Nephron (organoid): ENCODE measurements at regions not wholly inside any gene's neighbourhood (a gene's known extent, or its start where the extent isn't known, plus 50 kb on each side); places are given as distances from the start of the nearest gene placed in this dataset.
"Not testable (repeated sequence)": the region's sequence is repeated elsewhere in the genome, so short reads cannot be mapped to it uniquely, and the experiment has no call there.

ENCODE experiments used
- H3K27ac Mint-ChIP-seq, 3 experiments: 2 replicates each; pipeline ENCODE4 v1.8.0; 2020; ENCODE audit warnings: mixed read lengths in 3 of 3, mild to moderate bottlenecking in 2 of 3, moderate library complexity in 1 of 3
- H3K27me3 Mint-ChIP-seq: 2 replicates; pipeline ENCODE4 v1.8.0; 2021; ENCODE audit warnings: low read depth, mild to moderate bottlenecking, moderate library complexity, mixed read lengths
- H3K36me3 Mint-ChIP-seq: 2 replicates; pipeline ENCODE4 v1.8.0; 2020; ENCODE audit warnings: low read depth, mixed read lengths
- H3K4me1 Mint-ChIP-seq: 2 replicates; pipeline ENCODE4 v1.8.0; 2020; ENCODE audit warnings: mixed read lengths
- H3K4me3 Mint-ChIP-seq, 3 experiments: 2 replicates each; pipeline ENCODE4 v1.8.0; 2020; ENCODE audit warnings: mild to moderate bottlenecking in 3 of 3, mixed read lengths in 3 of 3, moderate library complexity in 2 of 3
- H3K9me3 Mint-ChIP-seq: 2 replicates; pipeline ENCODE4 v1.8.0; 2020; ENCODE audit warnings: mixed read lengths
- CTCF ChIP-seq, 3 experiments: fragments of 200-600 bp; sonication (generic); IDR thresholded peaks; one replicate each; pipeline ENCODE4 v1.5.0; 2021; ENCODE audit warnings: antibody characterized with exemption in 3 of 3; ENCODE audit not compliant: unreplicated experiment in 3 of 3

GRCh38 chr17:70521821-70522256 is 352.5 kb downstream of the KCNJ2 start:
- H3K4me1 Mint-ChIP-seq: peaks cover 9% of the 10 kb centered on the region
- H3K9me3 Mint-ChIP-seq: no peaks in the 10 kb centered on the region
- H3K36me3 Mint-ChIP-seq: no peaks in the 10 kb centered on the region
- TF ChIP-seq CTCF (IDR thresholded peaks at IDR 0.05; ENCODE audit: unreplicated experiment in 3 of 3): no peak
- H3K4me3 Mint-ChIP-seq: peak overlapping the region in 1 of 3 experiments; percentile 23
- no peaks in the 10 kb centered on the region for H3K27me3 Mint-ChIP-seq
- H3K27ac Mint-ChIP-seq: peak overlapping the region in 2 of 3 experiments; percentile 31 to 37

- Mint-ChIP-seq H3K9me3 (no peaks in the 10 kb centered on the region), H3K27me3 (no peaks in the 10 kb centered on the region), H3K36me3 (no peaks in the 10 kb centered on the region), H3K4me1 (peaks cover 9% of the 10 kb centered on the region), H3K27ac (no peak overlapping the region), H3K4me3 (no peak overlapping the region)
- no peak for TF ChIP-seq CTCF (IDR thresholded peaks at IDR 0.05; ENCODE audit: unreplicated experiment in 3 of 3)
Measured at GRCh38 chr17:70523426-70523825, 354.1 kb downstream of the KCNJ2 start.

- not testable (repeated sequence) for H3K9me3 Mint-ChIP-seq, H3K4me1 Mint-ChIP-seq, H3K36me3 Mint-ChIP-seq, H3K4me3 Mint-ChIP-seq, H3K27ac Mint-ChIP-seq, H3K27me3 Mint-ChIP-seq
Measured at GRCh38 chr17:70525035-70525434, 355.7 kb downstream of the KCNJ2 start.

GRCh38 chr17:70525961-70526360 is 356.6 kb downstream of the KCNJ2 start:
- H3K9me3 Mint-ChIP-seq: no peaks in the 10 kb centered on the region
- H3K4me3 Mint-ChIP-seq: no peak overlapping the region
- peaks cover 9% of the 10 kb centered on the region for H3K4me1 Mint-ChIP-seq
- no peaks in the 10 kb centered on the region for H3K27me3 Mint-ChIP-seq
- H3K36me3 Mint-ChIP-seq: no peaks in the 10 kb centered on the region
- TF ChIP-seq CTCF (IDR thresholded peaks at IDR 0.05; ENCODE audit: unreplicated experiment in 3 of 3): no peak
- no peak overlapping the region for H3K27ac Mint-ChIP-seq

GRCh38 chr17:70527364-70527888 is 358.1 kb downstream of the KCNJ2 start:
- no peak for TF ChIP-seq CTCF (IDR thresholded peaks at IDR 0.05; ENCODE audit: unreplicated experiment in 3 of 3)
- peaks cover under 1% of the 10 kb centered on the region for H3K4me1 Mint-ChIP-seq
- H3K27me3 Mint-ChIP-seq: no peaks in the 10 kb centered on the region
- no peaks in the 10 kb centered on the region for H3K36me3 Mint-ChIP-seq
- H3K4me3 Mint-ChIP-seq: no peak overlapping the region
- H3K27ac Mint-ChIP-seq: no peak overlapping the region
- H3K9me3 Mint-ChIP-seq: no peaks in the 10 kb centered on the region

GRCh38 chr17:70533427-70533826 is 364.1 kb downstream of the KCNJ2 start:
- no peak overlapping the region for H3K4me3 Mint-ChIP-seq
- no peaks in the 10 kb centered on the region for H3K36me3 Mint-ChIP-seq
- no peaks in the 10 kb centered on the region for H3K27me3 Mint-ChIP-seq
- no peak for TF ChIP-seq CTCF (IDR thresholded peaks at IDR 0.05; ENCODE audit: unreplicated experiment in 3 of 3)
- no peaks in the 10 kb centered on the region for H3K9me3 Mint-ChIP-seq
- no peaks in the 10 kb centered on the region for H3K4me1 Mint-ChIP-seq
- H3K27ac Mint-ChIP-seq: no peak overlapping the region
